A549 (cell line): ENCODE measurements at regions not wholly inside any gene's neighbourhood (a gene's known extent, or its start where the extent isn't known, plus 50 kb on each side); places are given as distances from the start of the nearest gene placed in this dataset.

Experiments used
- CEBPB ChIP-seq, 2 experiments: fragments of >200 bp in 1 of 2; sonication (Bioruptor Twin) in 1 of 2; formaldehyde crosslinking in 1 of 2; IDR thresholded peaks; 2 replicates each; pipeline ENCODE4 v1.6.1; 2012 to 2016
- EP300 ChIP-seq, 2 experiments: fragments of >200 bp; sonication (Bioruptor Twin); formaldehyde crosslinking; IDR thresholded peaks; 2 replicates in 1 of 2; 3 replicates in 1 of 2; pipeline ENCODE4 v1.6.1; 2016 to 2017
- MYC ChIP-seq: IDR thresholded peaks from 2 replicates; pipeline ENCODE4 v1.6.1; 2012; ENCODE audit warnings: mild to moderate bottlenecking, inconsistent platforms, low read length, improper control_type of control experiment, borderline replicate concordance
- POLR2A ChIP-seq: IDR thresholded peaks from 2 replicates; pipeline ENCODE4 v1.6.1; 2012; ENCODE audit warnings: mild to moderate bottlenecking, low read length
- RAD21 ChIP-seq, 2 experiments: fragments of >200 bp in 1 of 2; sonication (Bioruptor Twin) in 1 of 2; formaldehyde crosslinking in 1 of 2; IDR thresholded peaks in 1 of 2; conservative IDR thresholded peaks in 1 of 2; 2 replicates in 1 of 2; 3 replicates in 1 of 2; pipeline ENCODE4 v1.6.1; 2012 to 2018; ENCODE audit warnings: inconsistent platforms in 1 of 2
- SMC3 ChIP-seq: fragments of >200 bp; sonication (Bioruptor Twin); formaldehyde crosslinking; IDR thresholded peaks from 3 replicates; pipeline ENCODE4 v1.6.1; 2018; ENCODE audit warnings: inconsistent platforms
- TF ChIP-seq, protein P1 (sequence below): fragments of >200 bp; sonication (Bioruptor Twin); formaldehyde crosslinking; IDR thresholded peaks from 3 replicates; pipeline ENCODE4 v1.5.1; 2016
- TF ChIP-seq, protein P2 (sequence below): fragments of 200-600 bp; sonication (generic); IDR thresholded peaks from 2 replicates; pipeline ENCODE4 v1.6.1; 2016; ENCODE audit warnings: antibody characterized with exemption, mild to moderate bottlenecking, moderate library complexity

DNA sequence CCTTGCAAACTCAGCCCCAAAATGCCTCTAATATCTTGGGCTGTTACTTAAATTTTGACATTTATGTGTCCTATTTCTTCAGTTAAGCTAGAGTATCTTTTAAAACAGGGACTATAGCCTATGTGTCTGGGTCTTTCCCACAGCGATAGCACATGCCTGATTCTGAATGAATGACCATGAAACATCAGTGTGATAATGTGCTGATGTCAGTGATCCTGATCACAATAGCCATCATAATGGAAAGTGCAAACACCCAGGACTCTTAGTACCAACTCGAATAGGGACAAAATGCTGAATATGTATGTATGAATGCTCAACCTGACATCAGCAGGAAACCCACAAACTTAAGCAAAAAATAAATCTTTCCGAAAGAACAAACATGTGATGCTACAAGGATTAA lies 537.4 kb downstream of the IGSF11 start:
- TF ChIP-seq POLR2A (no peak), RAD21 (conservative IDR thresholded peaks at IDR 0.05 in 1 of 2, IDR thresholded peaks at IDR 0.05 in 1 of 2) (no peak), CEBPB (IDR thresholded peaks at IDR 0.05) (no peak), EP300 (IDR thresholded peaks at IDR 0.05) (no peak), MYC (no peak), SMC3 (no peak)
- TF ChIP-seq, protein P1, sequence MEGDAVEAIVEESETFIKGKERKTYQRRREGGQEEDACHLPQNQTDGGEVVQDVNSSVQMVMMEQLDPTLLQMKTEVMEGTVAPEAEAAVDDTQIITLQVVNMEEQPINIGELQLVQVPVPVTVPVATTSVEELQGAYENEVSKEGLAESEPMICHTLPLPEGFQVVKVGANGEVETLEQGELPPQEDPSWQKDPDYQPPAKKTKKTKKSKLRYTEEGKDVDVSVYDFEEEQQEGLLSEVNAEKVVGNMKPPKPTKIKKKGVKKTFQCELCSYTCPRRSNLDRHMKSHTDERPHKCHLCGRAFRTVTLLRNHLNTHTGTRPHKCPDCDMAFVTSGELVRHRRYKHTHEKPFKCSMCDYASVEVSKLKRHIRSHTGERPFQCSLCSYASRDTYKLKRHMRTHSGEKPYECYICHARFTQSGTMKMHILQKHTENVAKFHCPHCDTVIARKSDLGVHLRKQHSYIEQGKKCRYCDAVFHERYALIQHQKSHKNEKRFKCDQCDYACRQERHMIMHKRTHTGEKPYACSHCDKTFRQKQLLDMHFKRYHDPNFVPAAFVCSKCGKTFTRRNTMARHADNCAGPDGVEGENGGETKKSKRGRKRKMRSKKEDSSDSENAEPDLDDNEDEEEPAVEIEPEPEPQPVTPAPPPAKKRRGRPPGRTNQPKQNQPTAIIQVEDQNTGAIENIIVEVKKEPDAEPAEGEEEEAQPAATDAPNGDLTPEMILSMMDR, result no peak
- TF ChIP-seq, protein P2, sequence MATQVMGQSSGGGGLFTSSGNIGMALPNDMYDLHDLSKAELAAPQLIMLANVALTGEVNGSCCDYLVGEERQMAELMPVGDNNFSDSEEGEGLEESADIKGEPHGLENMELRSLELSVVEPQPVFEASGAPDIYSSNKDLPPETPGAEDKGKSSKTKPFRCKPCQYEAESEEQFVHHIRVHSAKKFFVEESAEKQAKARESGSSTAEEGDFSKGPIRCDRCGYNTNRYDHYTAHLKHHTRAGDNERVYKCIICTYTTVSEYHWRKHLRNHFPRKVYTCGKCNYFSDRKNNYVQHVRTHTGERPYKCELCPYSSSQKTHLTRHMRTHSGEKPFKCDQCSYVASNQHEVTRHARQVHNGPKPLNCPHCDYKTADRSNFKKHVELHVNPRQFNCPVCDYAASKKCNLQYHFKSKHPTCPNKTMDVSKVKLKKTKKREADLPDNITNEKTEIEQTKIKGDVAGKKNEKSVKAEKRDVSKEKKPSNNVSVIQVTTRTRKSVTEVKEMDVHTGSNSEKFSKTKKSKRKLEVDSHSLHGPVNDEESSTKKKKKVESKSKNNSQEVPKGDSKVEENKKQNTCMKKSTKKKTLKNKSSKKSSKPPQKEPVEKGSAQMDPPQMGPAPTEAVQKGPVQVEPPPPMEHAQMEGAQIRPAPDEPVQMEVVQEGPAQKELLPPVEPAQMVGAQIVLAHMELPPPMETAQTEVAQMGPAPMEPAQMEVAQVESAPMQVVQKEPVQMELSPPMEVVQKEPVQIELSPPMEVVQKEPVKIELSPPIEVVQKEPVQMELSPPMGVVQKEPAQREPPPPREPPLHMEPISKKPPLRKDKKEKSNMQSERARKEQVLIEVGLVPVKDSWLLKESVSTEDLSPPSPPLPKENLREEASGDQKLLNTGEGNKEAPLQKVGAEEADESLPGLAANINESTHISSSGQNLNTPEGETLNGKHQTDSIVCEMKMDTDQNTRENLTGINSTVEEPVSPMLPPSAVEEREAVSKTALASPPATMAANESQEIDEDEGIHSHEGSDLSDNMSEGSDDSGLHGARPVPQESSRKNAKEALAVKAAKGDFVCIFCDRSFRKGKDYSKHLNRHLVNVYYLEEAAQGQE, result no peak
